ENCODE measurements at regions not wholly inside any gene's neighbourhood (a gene's known extent, or its start where the extent isn't known, plus 50 kb on each side); places are given as distances from the start of the nearest gene placed in this dataset.
"Not testable (repeated sequence)": the region's sequence is repeated elsewhere in the genome, so short reads cannot be mapped to it uniquely, and the experiment has no call there.

DNA sequence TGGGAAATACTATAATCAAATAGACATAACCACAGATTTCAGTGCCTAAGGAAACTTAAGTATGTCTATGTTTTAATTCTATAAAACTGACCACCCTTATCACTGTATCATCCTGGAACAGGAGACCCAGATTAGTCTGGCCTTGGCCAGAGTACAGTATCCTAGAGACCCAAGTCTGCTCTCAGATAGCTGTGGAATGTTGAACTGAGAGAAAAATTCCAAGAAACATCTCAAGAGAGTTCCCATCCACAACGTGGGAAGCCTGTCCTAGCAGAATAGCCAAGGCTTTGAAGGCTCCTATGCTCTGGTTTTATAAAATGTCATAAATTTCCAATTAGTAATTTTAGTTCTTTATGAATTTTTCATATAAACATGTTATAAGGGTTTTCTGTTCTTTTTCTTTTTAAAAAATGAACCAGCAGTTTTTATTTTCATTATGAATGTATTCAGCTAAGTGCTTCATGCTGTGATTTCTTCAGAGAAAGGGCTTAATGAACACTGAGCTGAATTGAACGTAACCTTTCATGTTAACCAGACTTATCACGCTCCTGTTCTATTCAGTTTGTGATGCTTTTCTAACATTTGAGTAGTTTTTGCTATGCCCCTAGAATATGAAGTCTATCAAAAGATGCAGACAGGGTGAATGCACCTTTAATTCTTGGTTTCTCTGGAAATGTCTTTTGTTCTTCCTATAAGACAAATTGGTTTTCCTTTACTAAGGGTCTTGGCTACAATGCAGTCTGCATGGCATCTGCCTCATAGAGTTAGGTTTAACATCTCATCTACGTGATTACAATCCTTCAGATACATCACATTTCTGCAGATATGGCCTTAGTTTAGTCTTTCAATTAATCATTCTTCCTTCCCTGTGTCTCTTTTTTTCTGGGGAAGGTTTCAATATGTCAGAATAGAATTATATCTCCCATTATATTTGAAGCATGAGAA is 230.8 kb downstream of the CYLC2 start:
- intact Hi-C loops (cut with DNase I) = no loop called here
- no peak for ATAC-seq
- DNase-seq = no peak

GRCh38 chr9:103226647-103227013 is 231.5 kb downstream of the CYLC2 start:
- intact Hi-C loops (cut with DNase I) = no loop called here
- DNase-seq (no peak), ATAC-seq (no peak)

DNA sequence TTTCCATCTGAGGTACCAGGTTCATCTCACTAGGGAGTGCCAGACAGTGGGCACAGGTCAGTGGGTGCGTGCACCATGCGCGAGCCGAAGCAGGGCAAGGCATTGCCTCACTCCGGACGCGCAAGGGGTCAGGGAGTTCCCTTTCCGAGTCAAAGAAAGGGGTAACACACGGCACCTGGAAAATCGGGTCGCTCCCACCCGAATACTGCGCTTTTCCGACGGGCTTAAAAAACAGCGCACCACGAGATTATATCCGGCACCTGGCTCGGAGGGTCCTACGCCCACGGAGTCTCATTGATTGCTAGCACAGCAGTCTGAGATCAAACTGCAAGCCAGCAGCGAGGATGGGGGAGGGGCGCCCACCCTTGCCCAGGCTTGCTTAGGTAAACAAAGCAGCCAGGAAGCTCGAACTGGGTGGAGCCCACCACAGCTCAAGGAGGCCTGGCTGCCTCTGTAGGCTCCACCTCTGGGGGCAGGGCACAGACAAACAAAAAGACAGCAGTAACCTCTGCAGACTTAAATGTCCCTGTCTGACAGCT is 242.5 kb downstream of the CYLC2 start:
- intact Hi-C loops (cut with DNase I); ATAC-seq: not testable (repeated sequence)

GRCh38 chr9:103242025-103242424 is 246.9 kb downstream of the CYLC2 start:
- DNase-seq (no peak), ATAC-seq (no peak)
- intact Hi-C loops (cut with DNase I) = no loop called here

More for the DNA sequence above, 242.5 kb downstream of the CYLC2 start:
- not testable (repeated sequence) for DNase-seq

DNA sequence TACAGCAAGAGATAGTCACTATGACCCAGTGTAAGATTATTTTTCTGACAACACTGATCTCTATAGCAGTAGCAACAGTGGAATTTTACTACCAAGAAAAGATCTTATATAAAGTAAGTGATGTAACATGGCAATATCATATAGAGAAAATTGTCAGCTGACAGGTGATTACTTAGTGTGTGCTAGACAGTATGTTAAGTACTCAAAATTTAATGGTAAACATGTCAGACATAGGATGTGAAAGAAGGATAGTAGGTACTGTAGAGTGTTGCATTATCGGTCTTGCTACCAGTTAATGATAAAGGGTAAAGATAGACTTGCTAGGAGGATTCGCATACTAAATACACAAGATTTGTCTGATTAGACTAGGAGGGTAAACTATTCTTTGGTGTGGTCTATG is 247.4 kb downstream of the CYLC2 start:
- ATAC-seq (no peak), DNase-seq (no peak)
- intact Hi-C loops (cut with DNase I) = no loop called here

- ATAC-seq = no peak
- DNase-seq = no peak
- intact Hi-C loops (cut with DNase I) = no loop called here
Measured at GRCh38 chr9:103243553-103243952, 248.4 kb downstream of the CYLC2 start.

- ATAC-seq (no peak), DNase-seq (no peak)
- intact Hi-C loops (cut with DNase I) = no loop called here
Measured at GRCh38 chr9:103245369-103245768, 250.2 kb downstream of the CYLC2 start.

- no peak for DNase-seq
- no peak for ATAC-seq
Measured at GRCh38 chr9:103261951-103262350, 266.8 kb downstream of the CYLC2 start.

DNA sequence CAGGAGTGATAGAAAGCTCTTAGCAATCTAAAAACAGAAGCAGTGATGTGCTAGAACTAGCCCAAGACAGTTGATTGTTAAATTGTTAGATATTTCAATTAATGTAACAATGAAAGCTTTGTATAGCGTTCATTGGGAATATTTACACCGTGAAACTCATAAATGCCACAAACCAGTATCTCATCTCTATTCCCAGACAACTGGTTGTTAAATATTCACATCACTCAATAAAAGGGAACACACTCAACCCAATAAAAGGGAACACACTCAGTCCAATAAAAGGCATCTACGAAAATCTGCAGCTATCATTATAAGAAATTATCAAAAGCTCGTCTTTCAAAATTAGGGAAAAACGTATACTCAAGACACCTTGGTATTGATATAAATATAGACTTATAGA is 270.9 kb downstream of the CYLC2 start:
- no peak for DNase-seq
- intact Hi-C loops (cut with DNase I) = no loop called here
- ATAC-seq = no peak

More at GRCh38 chr9:103261951-103262350, 266.8 kb downstream of the CYLC2 start:
- intact Hi-C loops (cut with DNase I) = no loop called here

- no peak for ATAC-seq
- no peak for DNase-seq
- intact Hi-C loops (cut with DNase I) = no loop called here
Measured at GRCh38 chr9:103277240-103277639, 282.1 kb downstream of the CYLC2 start.

DNA sequence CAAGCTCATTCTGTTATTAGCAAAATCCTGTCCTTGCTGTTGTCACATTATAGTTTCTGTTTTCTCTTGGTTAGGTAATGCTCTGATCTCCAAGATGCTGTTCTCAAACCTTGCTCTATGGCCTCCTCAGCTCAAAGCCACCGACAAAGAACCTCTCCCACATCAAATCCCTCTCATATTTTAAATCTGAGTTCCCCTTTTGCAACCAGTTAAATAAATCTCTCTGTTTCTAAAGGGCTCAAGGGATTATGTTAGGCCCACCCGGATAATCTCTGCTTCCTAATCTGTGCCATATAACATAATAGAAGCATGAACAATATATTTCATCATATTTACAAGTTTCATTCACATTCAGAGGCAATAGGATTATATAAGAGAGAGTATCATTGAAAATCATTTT is 286.0 kb downstream of the CYLC2 start:
- no peak for ATAC-seq
- intact Hi-C loops (cut with DNase I) = no loop called here
- DNase-seq = no peak

DNA sequence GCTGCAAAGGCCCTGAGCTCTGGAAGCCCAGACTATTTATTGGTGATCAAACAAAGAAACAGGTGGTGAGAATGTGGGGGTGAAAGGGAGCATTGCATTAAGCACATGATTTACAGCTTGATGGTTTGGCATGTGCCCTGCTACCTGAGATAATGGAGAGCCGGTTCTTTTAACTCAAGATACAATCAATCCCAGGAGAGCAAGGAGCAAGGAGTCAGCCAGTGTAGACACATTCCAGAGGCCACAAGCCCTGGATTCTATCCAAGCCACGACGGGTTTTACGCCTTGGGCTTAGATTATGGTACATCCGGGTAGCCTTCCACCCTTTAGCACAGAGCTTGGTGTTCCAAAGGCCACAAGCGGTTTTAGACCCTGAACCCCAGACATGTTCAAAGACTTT is 292.2 kb downstream of the CYLC2 start:
- intact Hi-C loops (cut with DNase I) = no loop called here

GRCh38 chr9:103296189-103296588 is 301.1 kb downstream of the CYLC2 start:
- intact Hi-C loops (cut with DNase I) = no loop called here
- ATAC-seq (no peak), DNase-seq (no peak)

More for the DNA sequence above, 292.2 kb downstream of the CYLC2 start:
- ATAC-seq = no peak
- DNase-seq = no peak

DNA sequence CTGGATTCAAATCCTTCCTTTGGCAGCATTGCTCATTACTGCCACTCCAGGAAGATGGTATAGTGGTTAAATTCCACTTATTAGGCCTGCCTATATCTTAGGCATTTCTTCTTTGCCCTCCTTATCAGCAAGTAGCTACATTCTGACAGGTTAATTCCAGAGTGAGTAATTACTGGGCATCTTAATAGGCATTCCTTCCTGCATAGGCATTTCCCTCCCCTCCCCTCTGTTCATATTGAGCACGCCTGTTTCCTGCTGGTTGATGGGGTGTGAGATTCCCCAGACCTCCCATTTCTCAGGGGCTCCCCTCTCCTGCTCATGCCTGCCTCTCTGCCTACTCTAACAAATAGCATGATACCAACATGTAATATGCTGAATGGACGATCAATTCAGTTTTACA is 305.9 kb downstream of the CYLC2 start:
- ATAC-seq (no peak), DNase-seq (no peak)
- intact Hi-C loops (cut with DNase I) = no loop called here

- ATAC-seq (no peak), DNase-seq (no peak)
- intact Hi-C loops (cut with DNase I) = no loop called here
Measured at GRCh38 chr9:103304797-103305196, 309.7 kb downstream of the CYLC2 start.

DNA sequence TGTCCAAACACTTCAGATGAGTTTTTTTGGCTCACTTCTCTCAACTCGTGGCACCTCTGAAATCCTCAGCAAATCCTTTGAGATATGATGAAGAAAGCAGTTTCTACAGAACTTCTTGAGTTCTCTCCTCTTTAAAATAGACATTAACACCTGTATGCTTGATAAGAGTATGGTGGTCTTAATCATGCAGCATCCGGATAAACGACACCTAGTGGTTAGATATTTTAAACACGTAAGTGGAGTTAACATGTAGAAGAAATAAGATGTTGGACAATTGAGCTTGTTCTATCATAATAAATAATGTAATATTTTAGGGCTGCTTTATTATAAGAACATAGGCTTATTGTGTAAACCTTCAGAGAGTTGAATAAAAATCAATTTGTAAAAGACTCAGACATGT is 324.8 kb downstream of the CYLC2 start:
- DNase-seq = no peak
- intact Hi-C loops (cut with DNase I) = no loop called here
- ATAC-seq = no peak

GRCh38 chr9:103323699-103324098 is 328.6 kb downstream of the CYLC2 start:
- DNase-seq (no peak), ATAC-seq (no peak)
- intact Hi-C loops (cut with DNase I) = no loop called here

DNA sequence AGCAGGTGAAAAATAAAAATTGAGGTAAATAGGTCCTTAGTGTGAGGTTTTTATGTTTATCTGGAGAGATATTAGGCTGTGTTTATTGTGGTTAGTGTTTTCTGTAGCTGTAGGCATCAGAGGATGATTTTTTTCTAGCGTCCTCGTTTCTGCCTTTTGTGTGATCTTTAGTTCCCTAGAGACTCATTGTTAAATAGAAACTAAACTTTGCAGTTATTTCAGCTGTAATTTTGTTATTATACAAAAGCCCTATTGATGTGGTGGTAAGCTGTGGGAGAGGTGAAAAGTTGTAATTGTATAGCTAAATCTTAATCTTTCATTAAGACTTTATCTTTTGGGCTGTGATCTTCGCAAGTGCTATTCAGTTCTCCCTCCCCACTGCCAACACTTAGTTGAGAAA is 340.3 kb downstream of the CYLC2 start:
- DNase-seq (no peak), ATAC-seq (no peak)
- intact Hi-C loops (cut with DNase I) = no loop called here

DNA sequence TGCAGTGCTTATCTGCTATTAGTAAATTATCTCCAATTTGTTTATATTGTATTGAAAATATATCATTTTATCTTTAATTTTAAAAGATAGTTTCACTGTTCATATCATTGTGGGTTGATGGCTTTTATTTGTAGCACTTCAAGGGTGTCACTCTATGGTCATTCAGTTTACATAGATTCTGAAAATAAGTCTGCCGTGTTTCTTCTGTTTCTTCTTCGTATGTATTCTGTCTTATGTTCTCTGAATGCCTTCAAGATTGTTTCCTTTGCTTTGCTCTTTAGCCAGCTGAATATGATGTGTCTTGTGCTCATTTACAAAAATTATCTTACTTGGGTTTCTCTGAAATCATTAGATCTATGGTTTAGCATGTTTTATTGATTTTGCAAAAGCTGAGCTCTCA is 359.9 kb downstream of the CYLC2 start:
- ATAC-seq (no peak), DNase-seq (no peak)
- intact Hi-C loops (cut with DNase I) = no loop called here

- DNase-seq; ATAC-seq; intact Hi-C loops (cut with DNase I): not testable (repeated sequence)
Measured at GRCh38 chr9:103357980-103358379, 362.8 kb downstream of the CYLC2 start.

DNA sequence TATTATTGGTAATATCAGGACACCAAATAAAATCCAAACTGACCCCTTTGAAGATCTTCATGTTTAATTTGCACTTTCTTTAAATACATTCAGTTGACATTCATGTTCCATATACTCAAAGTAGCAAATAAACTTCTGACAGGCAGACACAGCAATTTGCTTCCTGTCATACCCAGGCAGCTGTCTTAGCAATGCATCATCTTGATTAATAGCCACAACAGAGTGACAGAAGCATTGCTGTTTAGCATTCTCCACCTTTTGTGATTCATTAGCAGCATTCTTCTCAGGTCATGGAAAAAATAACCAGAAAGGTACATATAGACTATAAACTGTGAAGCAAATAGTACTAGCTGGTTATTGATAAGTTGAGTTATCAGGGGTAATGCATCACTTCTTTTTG is 366.8 kb downstream of the CYLC2 start:
- intact Hi-C loops (cut with DNase I) = no loop called here
- DNase-seq (no peak), ATAC-seq (no peak)

Data from left cardiac atrium (tissue), 4 donors.